ENCODE measurements at regions not wholly inside any gene's neighbourhood (a gene's known extent, or its start where the extent isn't known, plus 50 kb on each side); places are given as distances from the start of the nearest gene placed in this dataset.
A peak's percentile ranks its signal among the peaks of the same experiment; 100 is the strongest.

- Histone ChIP-seq H3K4me3 (ENCODE audit: low read depth, low read length) (no peak overlapping the region), H3K27ac (ENCODE audit: extremely low read depth, low read depth, low read length) (no peak overlapping the region), H3K9me3 (ENCODE audit: control insufficient read depth, insufficient read depth, low read depth, low read length) (no peaks in the 10 kb centered on the region), H3K36me3 (ENCODE audit: control insufficient read depth in 2 of 2, insufficient read depth in 1 of 2, low read length in 2 of 2) (no peaks in the 10 kb centered on the region), H3K4me1 (ENCODE audit: control insufficient read depth, insufficient read depth, low read length) (peaks cover 6% of the 10 kb centered on the region; the same call in 1 of the 2 replicates)
- TF ChIP-seq ZXDB (tag by site-specific recombination; IDR thresholded peaks at IDR 0.05): no peak
- TF ChIP-seq ZNF585B (tag by site-specific recombination; IDR thresholded peaks at IDR 0.05): no peak
- TF ChIP-seq ZNF354C (tag by site-specific recombination; IDR thresholded peaks at IDR 0.05; ENCODE audit: borderline replicate concordance, low read depth): no peak
- TF ChIP-seq ZNF112 (tag by site-specific recombination; IDR thresholded peaks at IDR 0.05): no peak
- no peak for TF ChIP-seq ZNF561 (tag by site-specific recombination; IDR thresholded peaks at IDR 0.05; ENCODE audit: borderline replicate concordance)
- TF ChIP-seq ZNF623 (tag by site-specific recombination; IDR thresholded peaks at IDR 0.05): no peak
- TF ChIP-seq ZNF426 (tag by site-specific recombination; IDR thresholded peaks at IDR 0.05): no peak
- no peak for TF ChIP-seq ZNF629 (tag by site-specific recombination; IDR thresholded peaks at IDR 0.05)
- TF ChIP-seq ZNF639 (tag by site-specific recombination; IDR thresholded peaks at IDR 0.05): no peak
- no peak for TF ChIP-seq BCL6B (tag by site-specific recombination; IDR thresholded peaks at IDR 0.05)
- CTCF ChIA-PET: interaction anchor here (0.6 kb wide), 1 partner anchor 16 kb away, joined by 3 read pairs; no protein-coding TSS in a partner anchor
- POLR2A ChIA-PET: no interaction called here
Observed at GRCh38 chr1:226476648-226477319, 68.9 kb upstream of the PARP1 start.

GRCh38 chr1:226479474-226479873 is 69.1 kb upstream of the STUM start:
- Histone ChIP-seq H3K27ac (ENCODE audit: extremely low read depth, low read depth, low read length) (no peak overlapping the region), H3K9me3 (ENCODE audit: control insufficient read depth, insufficient read depth, low read depth, low read length) (no peaks in the 10 kb centered on the region), H3K4me1 (ENCODE audit: control insufficient read depth, insufficient read depth, low read length) (peaks cover 6% of the 10 kb centered on the region; the same call in 1 of the 2 replicates), H3K4me3 (ENCODE audit: low read depth, low read length) (no peak overlapping the region), H3K36me3 (ENCODE audit: control insufficient read depth in 2 of 2, insufficient read depth in 1 of 2, low read length in 2 of 2) (no peaks in the 10 kb centered on the region)
- ChIA-PET POLR2A (no interaction called here), CTCF (interaction anchor here (0.9 kb wide), 1 partner anchor 69 kb away, joined by 3 read pairs; the partner anchor contains the start of gene STUM)
- TF ChIP-seq SALL2 (tag by site-specific recombination; IDR thresholded peaks at IDR 0.05; ENCODE audit: borderline replicate concordance) (no peak), ZNF311 (tag by site-specific recombination; IDR thresholded peaks at IDR 0.05; ENCODE audit: borderline replicate concordance) (no peak), TCF7L2 (IDR thresholded peaks at IDR 0.05; ENCODE audit: borderline replicate concordance, low read depth, low read length) (peak; percentile 74; the same call in 1 of the 2 replicates), ZFP69B (tag by site-specific recombination; IDR thresholded peaks at IDR 0.05) (no peak), ZSCAN16 (tag by site-specific recombination; IDR thresholded peaks at IDR 0.05) (0 out of 2 replicates have a peak, but pooled peaks have one; percentile 39), ZNF548 (tag by site-specific recombination; IDR thresholded peaks at IDR 0.05) (no peak), ZFP3 (tag by site-specific recombination; IDR thresholded peaks at IDR 0.05; ENCODE audit: low read depth) (no peak), PBX3 (CRISPR knock-in tag; IDR thresholded peaks at IDR 0.05) (no peak), ZNF341 (tag by site-specific recombination; IDR thresholded peaks at IDR 0.05; ENCODE audit: low read depth) (no peak), ZSCAN30 (tag by site-specific recombination; IDR thresholded peaks at IDR 0.05) (no peak), TSHZ1 (tag by site-specific recombination; IDR thresholded peaks at IDR 0.05; ENCODE audit: borderline replicate concordance) (peak; percentile 26; the same call in 1 of the 2 replicates), SCRT1 (tag by site-specific recombination; IDR thresholded peaks at IDR 0.05; ENCODE audit: borderline replicate concordance) (peak; percentile 94), YY2 (tag by site-specific recombination; IDR thresholded peaks at IDR 0.05) (no peak), ZNF354C (tag by site-specific recombination; IDR thresholded peaks at IDR 0.05; ENCODE audit: borderline replicate concordance, low read depth) (no peak), FEZF1 (tag by site-specific recombination; IDR thresholded peaks at IDR 0.05) (peak; percentile 38; the same call in 1 of the 2 replicates), SCRT2 (tag by site-specific recombination; IDR thresholded peaks at IDR 0.05) (peak; percentile 82), ZNF623 (tag by site-specific recombination; IDR thresholded peaks at IDR 0.05) (no peak), ZNF416 (tag by site-specific recombination; IDR thresholded peaks at IDR 0.05) (no peak), ZNF274 (IDR thresholded peaks at IDR 0.05; ENCODE audit: low read length) (no peak), ZNF274 (tag by site-specific recombination; IDR thresholded peaks at IDR 0.05; ENCODE audit: borderline replicate concordance) (no peak)
